ENCODE measurements at regions not wholly inside any gene's neighbourhood (a gene's known extent, or its start where the extent isn't known, plus 50 kb on each side); places are given as distances from the start of the nearest gene placed in this dataset.
"Not testable (repeated sequence)": the region's sequence is repeated elsewhere in the genome, so short reads cannot be mapped to it uniquely, and the experiment has no call there.

DNA sequence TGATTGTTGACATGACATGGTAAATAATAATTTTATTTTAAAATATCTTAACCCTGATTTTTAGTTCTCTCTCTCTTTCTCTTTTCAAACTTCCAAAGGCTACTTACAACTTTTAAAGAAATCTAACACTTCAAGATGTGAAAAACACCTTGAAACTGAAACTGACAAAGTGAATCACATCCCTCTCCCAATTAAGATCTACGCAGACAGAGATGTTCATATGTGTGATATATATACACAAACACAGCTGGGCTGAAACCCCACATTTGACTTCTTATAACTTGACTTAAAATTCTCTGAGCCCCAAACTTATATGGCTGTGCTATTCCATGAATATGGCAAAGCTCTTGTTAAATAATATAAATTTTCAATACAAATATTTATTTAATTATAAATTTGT is 261.2 kb upstream of the PTPRD start:
- Histone ChIP-seq H3K27ac (ENCODE audit: low read length) (no peak overlapping the region), H3K36me3 (ENCODE audit: control insufficient read depth, insufficient read depth, low read length) (no peaks in the 10 kb centered on the region), H3K4me3 (ENCODE audit: low read length) (no peak overlapping the region), H3K27me3 (ENCODE audit: control insufficient read depth, insufficient read depth, low read length) (no peaks in the 10 kb centered on the region), H3K4me1 (ENCODE audit: control insufficient read depth, insufficient read depth, low read length) (no peaks in the 10 kb centered on the region), H3K9me3 (ENCODE audit: control insufficient read depth, insufficient read depth, low read length) (peaks cover 9% of the 10 kb centered on the region)
- no peak overlapping the region for H3K27ac Mint-ChIP-seq
- no peaks in the 10 kb centered on the region for H3K27me3 Mint-ChIP-seq (ENCODE audit: low read depth in 2 of 2)
- peaks cover 7 to 11% of the 10 kb centered on the region in 2 donors for H3K9me3 Mint-ChIP-seq
- DNase-seq (no peak), ATAC-seq (no peak)
- no CpG with 5 or more reads among the region's 1 CpG for WGBS (ENCODE audit: insufficient coverage)
- intact Hi-C loops (cut with micrococcal nuclease) = no loop called here
- peaks cover 6% of the 10 kb centered on the region for H3K36me3 Mint-ChIP-seq
- TF ChIP-seq CTCF (IDR thresholded peaks at IDR 0.05) = no peak
- H3K4me3 Mint-ChIP-seq = no peak overlapping the region
- H3K4me1 Mint-ChIP-seq = no peaks in the 10 kb centered on the region

GRCh38 chr9:10875752-10876151 is 262.9 kb upstream of the PTPRD start:
- ATAC-seq = no peak
- Histone ChIP-seq H3K4me1 (ENCODE audit: control insufficient read depth, insufficient read depth, low read length) (no peaks in the 10 kb centered on the region), H3K36me3 (ENCODE audit: control insufficient read depth, insufficient read depth, low read length) (no peaks in the 10 kb centered on the region), H3K27me3 (ENCODE audit: control insufficient read depth, insufficient read depth, low read length) (no peaks in the 10 kb centered on the region), H3K9me3 (ENCODE audit: control insufficient read depth, insufficient read depth, low read length) (peaks cover 9% of the 10 kb centered on the region), H3K4me3 (ENCODE audit: low read length) (no peak overlapping the region), H3K27ac (ENCODE audit: low read length) (no peak overlapping the region)
- Mint-ChIP-seq H3K9me3 (peaks cover 7 to 15% of the 10 kb centered on the region in 2 donors), H3K4me1 (no peaks in the 10 kb centered on the region), H3K27me3 (ENCODE audit: low read depth in 2 of 2) (no peaks in the 10 kb centered on the region), H3K4me3 (no peak overlapping the region), H3K36me3 (peaks cover 6% of the 10 kb centered on the region), H3K27ac (no peak overlapping the region)
- 73% methylated on average over 1 of the region's 2 CpGs for WGBS (ENCODE audit: insufficient coverage)
- intact Hi-C loops (cut with micrococcal nuclease) = no loop called here
- no peak for DNase-seq
- TF ChIP-seq CTCF (IDR thresholded peaks at IDR 0.05) = no peak

DNA sequence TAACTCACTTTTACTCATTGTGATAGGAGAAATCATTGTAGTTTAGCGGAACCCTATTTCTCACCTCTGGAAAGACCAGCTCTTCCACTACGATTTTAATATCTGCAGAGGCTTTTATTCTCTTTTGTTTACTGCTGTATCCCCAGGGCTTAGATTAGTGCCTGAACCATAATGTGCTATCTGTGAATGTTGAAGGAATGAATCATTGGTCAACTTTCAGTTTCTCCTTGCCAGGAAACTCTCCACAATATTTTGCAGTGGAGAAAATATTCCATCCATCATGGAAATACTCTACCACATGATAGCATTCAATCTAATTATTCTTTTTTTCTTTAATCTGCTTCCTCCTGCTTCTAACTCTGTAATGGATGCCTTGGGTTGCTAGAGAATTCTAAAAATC is 263.5 kb upstream of the PTPRD start:
- H3K27me3 ChIP-seq (ENCODE audit: control insufficient read depth, insufficient read depth, low read length) = no peaks in the 10 kb centered on the region
- TF ChIP-seq CTCF (IDR thresholded peaks at IDR 0.05) = no peak
- no peak overlapping the region for H3K27ac ChIP-seq (ENCODE audit: low read length)
- no peak overlapping the region for H3K27ac Mint-ChIP-seq
- intact Hi-C loops (cut with micrococcal nuclease) = no loop called here
- no peaks in the 10 kb centered on the region for H3K4me1 ChIP-seq (ENCODE audit: control insufficient read depth, insufficient read depth, low read length)
- H3K9me3 ChIP-seq (ENCODE audit: control insufficient read depth, insufficient read depth, low read length) = peaks cover 9% of the 10 kb centered on the region
- H3K36me3 Mint-ChIP-seq = peaks cover 6% of the 10 kb centered on the region
- H3K36me3 ChIP-seq (ENCODE audit: control insufficient read depth, insufficient read depth, low read length) = no peaks in the 10 kb centered on the region
- no peak overlapping the region for H3K4me3 ChIP-seq (ENCODE audit: low read length)
- H3K4me3 Mint-ChIP-seq = no peak overlapping the region
- H3K4me1 Mint-ChIP-seq = no peaks in the 10 kb centered on the region
- peaks cover 7 to 15% of the 10 kb centered on the region in 2 donors for H3K9me3 Mint-ChIP-seq
- DNase-seq (no peak), ATAC-seq (no peak)
- H3K27me3 Mint-ChIP-seq (ENCODE audit: low read depth in 2 of 2) = no peaks in the 10 kb centered on the region
- WGBS (ENCODE audit: insufficient coverage) = 100% methylated on average over 1 of the region's 2 CpGs

DNA sequence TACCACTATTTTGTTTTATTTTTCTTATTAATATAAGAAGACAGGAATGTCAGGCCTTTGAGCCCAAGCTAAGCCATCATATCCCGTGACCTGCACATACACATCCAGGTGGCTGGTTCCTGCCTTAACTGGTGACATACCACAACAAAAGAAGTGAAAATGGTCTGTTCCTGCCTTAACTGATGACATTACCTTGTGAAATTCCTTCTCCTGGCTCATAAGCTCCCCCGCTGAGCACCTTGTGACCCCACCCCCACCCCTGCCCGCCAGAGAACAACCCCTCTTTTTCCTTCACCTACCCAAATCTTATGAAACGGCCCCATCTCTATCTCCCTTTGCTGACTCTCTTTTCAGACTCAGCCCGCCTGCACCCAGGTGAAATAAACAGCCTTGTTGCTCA is 277.5 kb upstream of the PTPRD start:
- H3K4me1 ChIP-seq (ENCODE audit: control insufficient read depth, insufficient read depth, low read length); H3K27me3 ChIP-seq (ENCODE audit: control insufficient read depth, insufficient read depth, low read length); H3K4me3 Mint-ChIP-seq; DNase-seq; H3K4me3 ChIP-seq (ENCODE audit: low read length); H3K4me1 Mint-ChIP-seq; H3K9me3 ChIP-seq (ENCODE audit: control insufficient read depth, insufficient read depth, low read length); intact Hi-C loops (cut with micrococcal nuclease); H3K36me3 ChIP-seq (ENCODE audit: control insufficient read depth, insufficient read depth, low read length); H3K27ac Mint-ChIP-seq; H3K27ac ChIP-seq (ENCODE audit: low read length); H3K27me3 Mint-ChIP-seq (ENCODE audit: low read depth in 2 of 2); ATAC-seq: not testable (repeated sequence)
- peaks cover 10 to 16% of the 10 kb centered on the region in 2 donors for H3K9me3 Mint-ChIP-seq
- peaks cover 16% of the 10 kb centered on the region for H3K36me3 Mint-ChIP-seq
- 88% methylated on average over 5 of the region's 5 CpGs for WGBS (ENCODE audit: insufficient coverage)
